NB4 (cell line): ENCODE measurements at regions not wholly inside any gene's neighbourhood (a gene's known extent, or its start where the extent isn't known, plus 50 kb on each side); places are given as distances from the start of the nearest gene placed in this dataset.

Experiments used
- POLR2A ChIP-seq: IDR thresholded peaks from 2 replicates; pipeline ENCODE4 v1.6.1; 2011; ENCODE audit warnings: mild to moderate bottlenecking; ENCODE audit not compliant: insufficient read length; ENCODE audit errors: extremely low read depth
- TF ChIP-seq, protein P1 (sequence below): IDR thresholded peaks from one replicate; pipeline ENCODE4 v1.5.1; 2012; ENCODE audit warnings: low read depth, low read length

DNA sequence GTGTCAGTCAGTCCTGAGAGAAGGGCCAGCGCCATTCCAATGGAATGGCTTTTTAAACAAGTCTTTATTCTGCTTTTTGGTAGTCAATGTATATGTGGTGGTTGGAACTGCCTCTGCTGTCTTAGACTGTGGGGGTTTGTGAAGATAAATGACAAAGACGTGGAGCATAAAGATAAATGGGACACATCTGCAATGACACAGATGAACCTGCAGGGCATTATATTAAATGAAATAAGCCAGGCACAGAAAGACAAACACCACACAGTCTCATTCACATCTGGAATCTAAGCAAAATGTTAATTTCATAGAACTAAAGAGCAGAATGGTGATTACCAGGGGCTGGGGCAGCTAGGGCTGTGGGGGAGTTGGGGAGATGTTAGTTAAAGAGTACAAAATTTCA, 912.8 kb upstream of the MAN1A1 start:
- TF ChIP-seq, protein P1, sequence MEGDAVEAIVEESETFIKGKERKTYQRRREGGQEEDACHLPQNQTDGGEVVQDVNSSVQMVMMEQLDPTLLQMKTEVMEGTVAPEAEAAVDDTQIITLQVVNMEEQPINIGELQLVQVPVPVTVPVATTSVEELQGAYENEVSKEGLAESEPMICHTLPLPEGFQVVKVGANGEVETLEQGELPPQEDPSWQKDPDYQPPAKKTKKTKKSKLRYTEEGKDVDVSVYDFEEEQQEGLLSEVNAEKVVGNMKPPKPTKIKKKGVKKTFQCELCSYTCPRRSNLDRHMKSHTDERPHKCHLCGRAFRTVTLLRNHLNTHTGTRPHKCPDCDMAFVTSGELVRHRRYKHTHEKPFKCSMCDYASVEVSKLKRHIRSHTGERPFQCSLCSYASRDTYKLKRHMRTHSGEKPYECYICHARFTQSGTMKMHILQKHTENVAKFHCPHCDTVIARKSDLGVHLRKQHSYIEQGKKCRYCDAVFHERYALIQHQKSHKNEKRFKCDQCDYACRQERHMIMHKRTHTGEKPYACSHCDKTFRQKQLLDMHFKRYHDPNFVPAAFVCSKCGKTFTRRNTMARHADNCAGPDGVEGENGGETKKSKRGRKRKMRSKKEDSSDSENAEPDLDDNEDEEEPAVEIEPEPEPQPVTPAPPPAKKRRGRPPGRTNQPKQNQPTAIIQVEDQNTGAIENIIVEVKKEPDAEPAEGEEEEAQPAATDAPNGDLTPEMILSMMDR: no peak
- TF ChIP-seq POLR2A: no peak
